Stimulated activated CD8-positive, alpha-beta memory T cell treated with anti-CD3 and anti-CD28 coated beads, Interleukin-7, amount 100 ng/mL, for 24 hours (primary cell): ENCODE measurements at regions not wholly inside any gene's neighbourhood (a gene's known extent, or its start where the extent isn't known, plus 50 kb on each side); places are given as distances from the start of the nearest gene placed in this dataset.

ENCODE experiments used
- DNase-seq: peaks from one replicate; pipeline ENCODE4 v3.0.0-alpha.2; 2020; ENCODE audit warnings: low read depth

DNA sequence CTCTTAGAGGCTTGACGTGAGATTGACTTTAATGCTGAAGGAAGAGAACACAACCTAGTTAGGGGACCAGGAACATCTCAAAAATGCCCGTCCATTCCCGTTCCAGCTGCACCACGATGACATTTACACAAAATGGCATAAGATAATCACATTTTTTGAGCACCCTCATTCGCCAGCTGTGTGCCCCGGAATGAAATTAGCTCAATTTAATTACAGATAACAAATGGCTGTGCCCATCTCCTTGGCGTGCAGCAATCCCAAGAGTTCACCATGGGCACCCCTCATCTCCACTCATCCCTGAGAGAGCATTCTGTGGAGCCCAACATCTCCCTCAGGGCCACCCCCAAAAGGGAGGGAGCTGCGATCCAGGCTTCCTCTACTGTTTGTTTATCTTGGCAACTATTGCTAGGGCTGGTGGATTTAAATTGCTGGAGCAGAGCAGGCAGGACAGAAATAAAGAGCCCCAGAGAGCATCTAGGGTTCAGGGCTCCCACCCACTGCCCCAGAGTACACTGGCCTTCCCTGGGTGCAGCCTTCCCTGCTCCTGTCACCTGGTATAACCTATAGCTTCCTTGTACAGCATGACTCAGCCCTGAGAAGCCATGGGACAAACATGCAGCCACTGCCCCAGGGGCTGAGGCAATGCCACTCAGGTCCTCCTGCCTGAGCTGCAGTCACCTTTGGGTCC lies 263.5 kb downstream of the ZEB1 start:
- no peak for DNase-seq

DNA sequence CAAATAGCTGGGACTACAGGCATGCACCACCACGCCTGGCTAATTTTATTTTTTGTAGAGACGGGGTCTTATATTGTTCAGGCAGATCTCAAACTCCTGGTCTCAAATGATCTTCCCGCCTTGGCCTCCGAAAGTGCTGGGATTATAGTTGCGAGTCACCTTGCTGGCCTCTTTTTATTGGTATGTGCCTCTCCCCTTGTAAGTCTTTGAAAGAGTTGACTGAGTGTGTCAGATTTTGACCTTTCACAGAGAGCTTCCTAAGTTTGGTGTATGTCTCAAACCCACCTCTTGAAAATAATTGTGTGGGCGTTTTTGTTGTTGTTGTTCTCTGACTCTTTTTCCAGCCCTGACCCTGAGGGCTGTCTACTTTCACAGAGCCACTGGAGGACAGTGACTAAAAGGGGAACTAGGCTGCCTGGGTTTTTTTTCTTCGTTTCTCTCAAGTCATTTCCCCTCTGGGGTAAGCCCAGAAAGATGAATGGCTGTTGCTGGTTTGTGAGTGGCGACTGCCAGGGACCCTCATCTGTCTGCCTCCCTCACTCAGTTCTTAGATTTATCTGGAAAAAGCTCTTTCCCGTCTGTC lies 262.8 kb downstream of the ZEB1 start:
- no peak for DNase-seq

DNA sequence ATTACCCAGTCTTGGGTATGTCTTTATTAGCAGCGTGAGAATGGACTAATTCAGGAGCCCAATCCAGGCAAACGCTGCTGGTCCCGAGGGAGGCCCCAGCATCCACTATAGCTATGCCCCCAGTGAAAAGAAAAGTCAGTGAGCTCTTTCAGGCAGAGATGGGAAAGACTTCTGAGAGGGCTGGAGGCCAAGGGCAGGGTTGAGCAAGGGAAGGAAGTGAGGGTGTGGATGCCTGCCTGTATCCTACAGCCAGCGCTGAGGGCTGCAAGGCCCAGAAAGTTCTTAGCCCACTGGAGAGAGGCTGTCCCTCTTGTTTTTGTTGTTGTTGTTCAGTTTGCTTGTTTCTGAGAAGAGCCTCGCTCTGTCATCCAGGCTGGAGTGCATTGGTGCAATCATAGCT lies 261.6 kb downstream of the ZEB1 start:
- no peak for DNase-seq
